AG09319 (cell line): ENCODE measurements at regions not wholly inside any gene's neighbourhood (a gene's known extent, or its start where the extent isn't known, plus 50 kb on each side); places are given as distances from the start of the nearest gene placed in this dataset.

Experiments
- DNase-seq: peaks from one replicate; pipeline ENCODE4 v3.0.0-alpha.2; 2010; ENCODE audit warnings: low read depth; ENCODE audit errors: extremely low read depth
- CTCF ChIP-seq: IDR thresholded peaks from 2 replicates; pipeline ENCODE4 v1.5.1; 2011; ENCODE audit warnings: low read depth, mild to moderate bottlenecking, inconsistent platforms, low read length, moderate library complexity

DNA sequence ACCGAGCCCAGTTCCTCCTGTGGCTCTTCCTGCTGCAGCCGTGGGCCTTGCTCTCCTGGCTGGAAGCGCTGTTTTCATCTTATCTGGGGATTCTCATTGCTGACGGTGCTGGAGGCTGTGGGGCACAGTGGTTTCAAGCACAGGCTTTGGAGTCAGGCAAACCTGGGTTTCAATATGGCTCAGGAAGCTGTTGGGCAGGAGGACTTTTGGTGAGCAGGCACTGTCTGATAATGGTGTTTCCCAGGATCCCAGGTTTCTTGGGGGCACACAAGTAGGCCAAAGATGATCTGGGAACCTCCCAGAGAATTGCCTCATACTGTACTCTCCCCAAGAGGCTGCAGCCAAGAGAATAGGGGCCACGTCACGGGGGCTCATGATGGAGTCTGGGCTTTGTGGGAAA lies 105.6 kb upstream of the TRABD2B start:
- no peak for TF ChIP-seq CTCF
- no peak for DNase-seq

GRCh38 chr1:48099072-48099773 lies 102.0 kb upstream of the TRABD2B start:
- TF ChIP-seq CTCF, result no peak
- DNase-seq, result no peak

DNA sequence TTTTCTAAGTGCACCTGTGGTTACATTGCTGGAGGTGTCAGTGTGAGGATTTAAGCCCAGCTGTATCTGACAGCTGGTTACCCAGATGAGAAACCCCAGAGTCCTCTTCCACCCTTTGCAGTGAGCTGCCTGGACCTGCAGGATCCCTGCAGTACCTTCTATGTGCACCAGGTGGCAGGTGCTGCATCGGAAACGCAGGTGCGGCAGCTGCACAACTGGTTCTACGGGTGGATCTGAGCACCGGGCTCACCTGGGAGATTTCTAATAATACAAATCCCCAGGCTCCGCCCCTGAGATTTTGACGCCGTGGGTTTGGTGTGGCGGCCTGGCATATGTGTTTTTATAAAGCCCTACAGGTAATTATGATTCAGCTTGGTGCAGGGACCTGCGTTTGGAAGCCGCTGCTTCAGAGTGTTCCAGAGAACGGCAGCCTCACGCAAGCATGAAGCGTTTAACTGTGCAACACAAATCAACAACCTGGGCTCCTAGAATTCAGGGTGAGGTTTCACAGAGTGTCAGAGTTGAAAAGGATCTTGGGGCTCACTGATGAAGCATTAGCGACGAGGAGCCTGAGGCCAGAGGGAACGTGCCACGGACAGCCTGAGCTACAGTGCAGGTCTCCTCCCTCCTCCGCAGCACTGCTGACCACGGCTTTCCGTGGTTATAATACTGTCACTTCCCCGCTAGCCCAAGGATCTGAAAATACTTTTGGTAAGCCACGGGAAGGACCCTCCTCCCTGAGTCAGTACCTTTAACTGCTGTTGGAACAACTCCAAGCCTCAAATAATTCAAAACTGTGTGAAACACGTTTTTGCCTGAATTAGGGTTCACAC lies 96.7 kb upstream of the TRABD2B start:
- DNase-seq, result no peak
- TF ChIP-seq CTCF, result peak; percentile 59

DNA sequence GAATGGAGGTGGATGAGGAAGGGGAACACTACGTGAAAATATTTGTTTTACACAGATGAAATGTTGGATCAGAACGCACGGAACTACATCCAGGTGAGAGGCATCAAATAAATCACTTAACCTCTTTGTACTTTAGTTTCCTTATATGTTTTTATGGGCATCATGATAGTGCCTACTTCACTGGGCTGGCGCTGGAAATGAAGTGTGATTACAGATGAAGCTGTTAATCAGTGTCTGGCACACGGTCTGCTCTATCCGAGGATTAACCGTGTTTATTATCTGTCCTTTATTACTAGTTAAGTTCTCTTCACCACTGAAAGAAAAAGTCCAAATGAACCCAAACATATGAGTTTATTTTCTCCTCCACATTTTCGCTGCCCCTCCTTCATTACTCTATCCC lies 96.0 kb upstream of the TRABD2B start:
- no peak for DNase-seq
- TF ChIP-seq CTCF, result no peak

DNA sequence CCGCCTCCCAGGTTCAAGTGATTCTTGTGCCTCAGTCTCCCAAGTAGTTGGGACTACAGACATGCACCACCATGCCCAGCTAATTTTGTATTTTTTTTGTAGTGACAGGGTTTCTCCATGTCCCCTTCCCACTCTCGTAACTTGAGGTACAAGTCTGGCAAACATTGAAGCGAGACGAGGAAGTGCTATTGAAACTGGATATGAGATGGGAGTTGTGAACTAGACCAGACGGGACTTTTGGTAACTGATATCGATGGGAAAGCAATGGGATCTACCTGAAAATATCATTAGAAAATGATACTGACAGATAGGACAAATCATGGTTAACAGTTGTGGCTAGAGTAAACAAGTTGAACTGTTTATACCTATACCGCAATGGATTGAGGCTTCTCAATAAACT lies 95.2 kb upstream of the TRABD2B start:
- TF ChIP-seq CTCF, result no peak
- DNase-seq, result no peak

- DNase-seq, result no peak
- TF ChIP-seq CTCF, result no peak
Measured at GRCh38 chr1:48089356-48089891, 92.2 kb upstream of the TRABD2B start.

- no peak for TF ChIP-seq CTCF
- no peak for DNase-seq
Measured at GRCh38 chr1:48084826-48085225, 87.6 kb upstream of the TRABD2B start.
